M059J (cell line): ENCODE measurements at regions not wholly inside any gene's neighbourhood (a gene's known extent, or its start where the extent isn't known, plus 50 kb on each side); places are given as distances from the start of the nearest gene placed in this dataset.

Experiments
- DNase-seq: peaks from one replicate; pipeline ENCODE4 v3.0.0-alpha.2; 2012; ENCODE audit warnings: low read depth

DNA sequence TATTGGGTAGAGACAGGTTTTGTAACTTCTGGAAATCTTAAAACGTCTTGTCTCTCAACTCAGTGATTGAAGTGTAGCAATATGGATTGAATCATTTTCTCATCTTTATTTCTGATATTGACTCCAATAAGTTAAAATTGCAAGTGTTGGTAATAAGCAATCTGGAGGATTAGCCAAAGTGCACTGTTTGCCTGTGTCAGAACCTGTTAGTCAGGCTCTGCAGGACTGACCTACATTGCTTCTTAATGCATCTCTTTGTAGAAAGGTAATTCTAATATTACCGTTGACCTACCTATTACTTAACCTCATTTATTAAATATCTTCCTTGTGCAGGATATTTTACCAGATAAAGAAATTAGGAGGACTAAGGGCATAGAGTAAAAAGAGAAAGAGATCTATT is 484.0 kb upstream of the CITED2 start:
- no peak for DNase-seq

DNA sequence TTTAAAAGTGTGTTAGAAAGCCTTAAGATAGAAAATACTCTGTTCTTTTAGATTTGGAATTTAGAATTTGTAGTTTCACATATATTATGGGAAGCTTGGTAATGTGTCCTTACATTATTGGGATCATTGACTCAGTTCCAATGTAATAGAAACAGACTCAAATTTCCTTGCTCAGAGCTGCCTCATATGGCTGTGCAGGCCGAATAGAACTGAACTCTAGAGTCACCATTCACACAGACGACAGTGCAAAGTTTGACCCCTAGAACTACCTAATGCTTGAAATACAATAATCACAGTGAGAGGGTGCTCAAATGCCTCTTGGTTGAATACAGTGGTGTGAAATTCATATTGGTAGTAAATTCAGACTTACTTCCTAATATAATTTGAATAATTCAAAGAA is 482.7 kb upstream of the CITED2 start:
- no peak for DNase-seq

DNA sequence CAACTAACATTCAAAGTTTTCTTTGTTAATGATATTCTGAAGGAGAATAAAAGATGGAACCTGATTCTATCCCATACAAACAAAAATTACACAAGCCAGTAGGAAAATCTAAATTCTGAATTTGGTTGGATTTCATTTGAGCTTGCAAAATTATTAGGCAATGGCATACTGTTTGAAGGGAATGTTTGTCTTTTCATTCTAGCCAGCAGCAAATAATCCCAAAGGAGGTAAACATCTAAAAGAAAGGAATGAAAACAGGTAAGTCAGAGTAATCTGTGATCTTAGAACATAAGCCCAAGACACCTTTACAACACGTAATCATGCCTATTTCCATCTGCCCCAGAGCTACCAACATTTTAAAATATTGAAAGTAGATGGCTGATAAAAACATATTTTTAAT is 482.1 kb upstream of the CITED2 start:
- DNase-seq, result no peak

- peak; percentile 73 for DNase-seq
These were observed 481.3 kb upstream of the CITED2 start for GRCh38 chr6:139855671-139856311.

GRCh38 chr6:139853302-139853992 is 479.0 kb upstream of the CITED2 start:
- DNase-seq, result peak; percentile 87

DNA sequence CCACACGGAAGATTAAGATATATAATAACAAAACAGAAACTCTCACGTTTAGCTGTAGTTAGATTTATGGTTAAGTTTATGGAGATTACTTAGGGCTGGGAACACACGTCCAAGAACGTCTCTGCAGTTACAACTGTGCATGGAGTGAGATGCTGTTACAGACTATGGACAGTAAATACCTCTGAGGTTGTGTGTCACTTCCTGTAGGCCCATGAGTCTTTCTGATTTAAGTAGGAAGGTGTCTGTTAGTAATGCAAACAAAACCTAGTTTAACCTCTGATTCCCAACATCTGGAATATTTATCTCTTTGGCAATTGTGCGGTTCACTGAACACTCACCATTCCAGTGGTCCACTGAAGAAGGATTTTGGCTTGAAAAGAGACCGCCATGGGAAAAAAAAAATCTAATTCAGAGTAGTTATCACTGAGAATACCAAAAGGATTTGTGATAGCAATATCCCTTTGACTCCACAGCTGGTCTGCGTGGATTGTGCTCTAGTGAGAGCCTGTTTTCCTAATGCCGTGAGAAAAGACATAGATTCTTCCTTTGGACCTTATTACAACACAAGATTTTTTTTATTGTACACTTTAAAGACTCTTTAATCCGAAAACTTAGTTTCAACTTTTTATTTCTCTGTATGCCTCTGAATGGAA is 478.2 kb upstream of the CITED2 start:
- DNase-seq, result peak; percentile 84

DNA sequence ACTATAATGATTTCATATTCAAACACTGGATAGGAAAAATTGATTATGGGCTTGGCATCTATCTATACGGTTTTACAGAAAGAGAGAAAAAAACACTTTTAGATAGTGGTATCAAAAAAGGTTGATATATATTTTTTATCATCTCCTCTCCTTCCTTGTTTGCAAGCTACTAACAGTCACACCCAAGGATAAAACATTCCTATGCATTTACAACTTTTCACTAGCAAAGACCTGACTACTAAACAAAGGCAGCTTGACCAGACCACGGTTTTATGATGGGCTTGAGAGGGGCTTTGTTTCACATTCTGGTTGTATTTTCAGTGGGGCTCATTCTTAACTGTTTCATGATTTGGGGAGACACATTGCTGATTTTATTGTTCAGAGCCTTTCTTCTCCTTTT is 477.6 kb upstream of the CITED2 start:
- no peak for DNase-seq

GRCh38 chr6:139851206-139851605 is 476.8 kb upstream of the CITED2 start:
- no peak for DNase-seq

DNA sequence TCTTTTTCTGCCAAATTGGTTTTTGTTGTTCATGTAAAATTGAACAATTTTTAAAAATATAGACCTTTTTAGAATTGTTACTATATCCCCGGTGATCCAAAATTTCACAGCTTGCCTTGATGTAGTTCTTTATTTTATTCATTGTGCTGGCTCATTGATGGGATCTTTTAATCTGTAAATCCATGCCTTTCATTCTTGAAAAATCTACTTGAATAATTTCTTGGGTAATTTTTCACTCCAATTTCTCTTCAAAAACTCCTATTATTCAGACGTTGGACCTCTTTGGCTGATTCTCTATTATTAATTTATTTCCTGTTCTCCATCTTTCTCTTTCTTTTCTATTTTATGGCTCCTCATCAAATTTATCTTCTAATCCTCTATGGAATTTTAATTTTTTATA is 476.1 kb upstream of the CITED2 start:
- no peak for DNase-seq

DNA sequence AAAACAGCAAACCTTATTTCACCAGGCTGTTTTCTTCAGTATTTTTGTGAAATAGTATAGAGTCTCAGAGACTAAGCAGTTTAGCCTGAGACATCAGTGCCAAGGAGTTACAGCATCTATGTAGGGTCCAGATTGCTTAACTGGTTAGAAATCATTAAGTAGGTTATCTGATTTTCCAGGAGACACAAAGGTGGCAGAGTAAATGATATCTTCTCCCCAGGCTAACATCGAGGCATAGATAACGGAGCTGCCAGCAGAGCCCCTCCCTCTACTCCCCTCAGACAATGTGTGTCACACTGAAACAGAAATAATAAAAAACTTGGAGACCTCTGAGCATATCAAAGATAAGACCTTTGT is 473.0 kb upstream of the CITED2 start:
- DNase-seq, result no peak

DNA sequence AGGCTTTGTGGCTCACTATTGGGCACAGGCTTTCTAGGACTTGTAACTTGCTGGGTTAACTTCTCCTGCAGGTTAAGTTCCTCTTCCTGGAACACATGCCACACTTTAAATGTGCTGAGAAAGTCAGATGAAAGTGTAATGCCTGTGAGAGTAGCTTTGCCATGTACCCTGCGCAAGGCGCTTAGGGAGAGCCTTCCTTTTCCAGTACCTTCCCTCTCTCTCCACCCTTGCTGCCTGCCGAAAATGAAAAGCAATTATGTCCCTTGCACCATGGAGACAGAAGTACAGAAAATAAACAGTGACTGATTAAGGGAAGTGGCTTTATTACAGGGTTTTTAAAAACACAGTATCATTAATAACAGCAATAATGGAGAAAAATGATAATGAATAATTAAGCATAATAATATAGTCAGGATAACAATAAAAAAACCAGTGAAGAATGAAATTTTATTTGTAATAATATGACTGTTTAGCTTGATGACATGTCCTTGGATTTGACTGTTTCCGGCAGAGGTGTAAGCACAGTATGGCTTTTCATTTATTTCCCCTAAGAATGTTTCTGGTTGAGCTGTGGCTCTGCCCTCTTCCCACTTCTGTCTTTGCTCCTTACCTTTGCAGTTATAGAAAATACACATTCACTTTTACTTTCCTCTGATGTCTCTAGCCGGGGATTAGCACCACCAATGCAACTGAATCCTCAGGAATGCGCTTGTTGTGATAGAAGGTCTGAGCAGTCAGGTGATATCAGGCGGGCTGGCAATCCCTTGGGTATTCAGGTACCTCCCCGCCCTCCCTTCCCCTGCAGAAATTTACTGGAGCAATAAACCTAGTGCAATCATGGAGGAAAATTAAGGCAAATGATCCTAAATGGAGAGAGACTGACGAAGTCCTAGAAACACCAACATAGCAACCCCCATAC is 472.3 kb upstream of the CITED2 start:
- DNase-seq, result peak; percentile 39

- DNase-seq, result no peak
These were observed 470.5 kb upstream of the CITED2 start for GRCh38 chr6:139844907-139845306.

GRCh38 chr6:139841794-139842215 is 467.4 kb upstream of the CITED2 start:
- DNase-seq, result no peak

GRCh38 chr6:139839506-139840156 is 465.2 kb upstream of the CITED2 start:
- peak; percentile 74 for DNase-seq

DNA sequence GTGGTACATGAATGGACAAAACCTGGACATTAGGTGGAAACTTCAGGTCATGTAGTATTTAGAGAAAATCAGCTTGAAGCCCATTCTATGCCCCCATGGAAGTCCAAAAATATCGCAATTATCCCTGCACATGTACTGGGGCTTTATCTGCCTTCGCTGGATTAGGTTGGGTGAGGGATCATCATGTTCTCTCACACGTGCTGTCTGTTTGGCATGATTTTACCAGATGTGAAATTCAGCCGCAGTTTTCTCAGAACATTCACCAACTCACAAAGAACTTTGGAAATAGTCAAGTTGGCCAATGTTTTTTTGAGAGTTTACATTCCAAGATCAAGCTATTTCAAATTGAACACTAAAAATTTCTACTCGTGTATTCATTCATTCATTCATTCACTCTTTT is 459.8 kb upstream of the CITED2 start:
- no peak for DNase-seq

DNA sequence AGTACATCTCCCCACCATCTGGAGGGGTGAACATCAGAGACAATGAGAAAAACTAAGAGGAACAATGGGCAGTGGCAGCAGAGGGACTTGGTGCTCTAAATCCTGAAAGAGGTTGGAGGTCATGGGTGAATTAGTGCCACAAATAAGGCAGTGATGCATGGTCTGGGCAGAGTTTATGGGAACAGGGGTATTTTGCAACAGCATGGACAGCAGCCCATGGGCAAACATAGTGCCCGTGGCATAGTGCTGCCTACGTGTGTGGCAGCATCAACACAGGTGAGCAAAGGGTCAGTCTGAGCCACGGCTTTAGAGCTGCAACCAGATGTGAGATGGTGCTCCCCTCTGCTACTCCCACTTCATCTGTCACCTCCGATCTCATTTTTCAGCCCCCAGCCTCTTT is 459.1 kb upstream of the CITED2 start:
- DNase-seq, result no peak

- no peak for DNase-seq
These were observed 458.3 kb upstream of the CITED2 start for GRCh38 chr6:139832493-139833305.

DNA sequence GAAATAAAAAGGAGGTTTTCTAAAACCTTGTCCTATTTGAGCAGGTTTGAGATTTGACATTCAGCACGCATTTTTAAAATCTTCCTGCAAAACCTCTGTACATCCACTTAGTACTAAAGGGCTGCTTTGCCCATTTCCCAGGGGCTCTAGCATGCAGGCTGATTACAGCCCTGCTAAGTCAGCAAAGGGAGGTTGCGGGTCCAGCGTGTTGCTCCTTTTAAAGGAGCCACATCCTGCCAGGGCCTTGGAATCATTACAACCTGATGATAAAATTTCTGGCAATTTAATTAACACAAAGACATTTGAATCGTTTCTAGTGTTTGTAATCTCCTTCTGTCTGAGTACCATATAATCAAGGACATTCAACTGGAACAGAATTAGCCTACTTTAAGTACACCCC is 455.1 kb upstream of the CITED2 start:
- DNase-seq, result no peak

- DNase-seq, result no peak
These were observed 454.5 kb upstream of the CITED2 start for GRCh38 chr6:139828751-139829519.

- DNase-seq, result no peak
These were observed 451.5 kb upstream of the CITED2 start for GRCh38 chr6:139825935-139826374.
